Pancreas (tissue), 10 donors: ENCODE measurements at regions not wholly inside any gene's neighbourhood (a gene's known extent, or its start where the extent isn't known, plus 50 kb on each side); places are given as distances from the start of the nearest gene placed in this dataset.

ENCODE experiments used
- ATAC-seq, 4 donors: fragments of 200-7000 bp; cut with Tn5 transposase; one replicate each; pipeline versions ENCODE4 v1.8.0 to v1.9.1; 2020; ENCODE audit warnings: mild to moderate bottlenecking in 4 of 4, moderate library complexity in 4 of 4
- DNase-seq, 6 donors: peaks; one replicate each; pipeline ENCODE4 v3.0.0-alpha.2; 2020
- FAIRE-seq: peaks from 2 replicates; lab custom pipeline; 2012; peaks lifted over from hg19 to GRCh38; lab: Jason Lieb, UNC
- H3K27ac ChIP-seq, 4 donors: fragments of 200-600 bp; sonication (generic); 1 replicate in 3 of 4; 2 replicates in 1 of 4; pipeline versions ENCODE4 v1.5.0 to v1.8.0; 2020
- H3K27me3 ChIP-seq, 4 donors: fragments of 200-600 bp; one replicate each; pipeline ENCODE4 v1.8.0; 2021
- H3K36me3 ChIP-seq, 3 donors: fragments of 200-600 bp; sonication (generic) in 1 of 3; one replicate each; pipeline versions ENCODE4 v1.5.0 to v1.8.0; 2020 to 2021
- H3K4me1 ChIP-seq, 3 donors: fragments of 200-600 bp; one replicate each; pipeline ENCODE4 v1.8.0; 2021
- H3K4me3 ChIP-seq, 4 donors: fragments of 200-600 bp; sonication (generic) in 2 of 4; one replicate each; pipeline versions ENCODE4 v1.5.0 to v1.8.0; 2020 to 2021
- H3K9me3 ChIP-seq, 4 donors: fragments of 200-600 bp; one replicate each; pipeline ENCODE4 v1.8.0; 2021
- CTCF ChIP-seq, 4 donors: fragments of 200-600 bp; sonication (generic) in 3 of 4; IDR thresholded peaks; one replicate each; pipeline versions ENCODE4 v1.5.0 to v1.8.0; 2021; ENCODE audit warnings: antibody characterized with exemption in 4 of 4
- WGBS, 2 donors: extraction: QIAGEN DNeasy Blood & Tissue Kit; methylation state at CpG; one replicate each; pipeline ENCODE4 v1.1.7; 2013; 5-methylcytosine and 5-hydroxymethylcytosine counted together
- intact Hi-C, 3 donors: fragments of 100-400 bp; cut with DNase I; formaldehyde crosslinking; loops; one replicate each; pipeline versions ENCODE4 v1.11.1 to v1.14.2; 2022
- donor health status: healthy with polysubstance abuse.
- donor health status: DM: no; HTN: no; CAD: no; lungs with moderate emphysema.
- donor health status: DM: no; HTN: no; CAD: no.
- donor health status: control.
- donor health status: control.
- donor health status: Bipolar disorder and iron deficiency.
- donor health status: DM: yes; HTN: yes; CAD: no.
- donor health status: DM: no; HTN: no; CAD: no.
- donor health status: DM: no; HTN: no; CAD: no.
- donor health status: DM: yes; HTN: yes; CAD: no.

- Histone ChIP-seq H3K27me3 (no peaks in the 10 kb centered on the region), H3K9me3 (no peaks in the 10 kb centered on the region), H3K27ac (no peak overlapping the region), H3K4me1 (no peaks in the 10 kb centered on the region), H3K4me3 (no peak overlapping the region), H3K36me3 (no peaks in the 10 kb centered on the region)
- FAIRE-seq = no peak
- ATAC-seq = no peak
- intact Hi-C loops = no loop called here
- no peak for DNase-seq
- TF ChIP-seq CTCF (IDR thresholded peaks at IDR 0.05) = no peak
- WGBS, 2 donors = 68 to 73% methylated on average over 10 of the region's 10 CpGs
Observed at GRCh38 chr10:23955456-23956225, 253.3 kb upstream of the KIAA1217 start.

GRCh38 chr10:23965123-23965522 lies 243.8 kb upstream of the KIAA1217 start:
- FAIRE-seq = no peak
- intact Hi-C loops = no loop called here
- Histone ChIP-seq H3K4me1 (no peaks in the 10 kb centered on the region), H3K27me3 (no peaks in the 10 kb centered on the region), H3K4me3 (no peak overlapping the region), H3K36me3 (no peaks in the 10 kb centered on the region), H3K9me3 (no peaks in the 10 kb centered on the region), H3K27ac (no peak overlapping the region)
- 81 to 86% methylated on average over 5 of the region's 5 CpGs for WGBS, 2 donors
- DNase-seq = no peak
- TF ChIP-seq CTCF (IDR thresholded peaks at IDR 0.05) = no peak
- ATAC-seq = no peak

GRCh38 chr10:23965880-23966279 lies 243.1 kb upstream of the KIAA1217 start:
- H3K27me3 ChIP-seq = no peaks in the 10 kb centered on the region
- H3K36me3 ChIP-seq = no peaks in the 10 kb centered on the region
- no peak overlapping the region for H3K27ac ChIP-seq
- H3K4me1 ChIP-seq = no peaks in the 10 kb centered on the region
- DNase-seq (no peak), ATAC-seq (no peak), FAIRE-seq (no peak)
- intact Hi-C loops = no loop called here
- WGBS, 2 donors = 88 to 95% methylated on average over 1 of the region's 1 CpG
- TF ChIP-seq CTCF (IDR thresholded peaks at IDR 0.05) = no peak
- H3K9me3 ChIP-seq = no peaks in the 10 kb centered on the region
- H3K4me3 ChIP-seq = no peak overlapping the region

GRCh38 chr10:23966504-23967051 lies 242.4 kb upstream of the KIAA1217 start:
- intact Hi-C loops = no loop called here
- no peak for DNase-seq
- FAIRE-seq = no peak
- Histone ChIP-seq H3K36me3 (no peaks in the 10 kb centered on the region), H3K27me3 (no peaks in the 10 kb centered on the region), H3K27ac (no peak overlapping the region), H3K4me1 (no peaks in the 10 kb centered on the region), H3K4me3 (no peak overlapping the region), H3K9me3 (no peaks in the 10 kb centered on the region)
- no peak for ATAC-seq
- 66 to 82% methylated on average over 3 of the region's 3 CpGs for WGBS, 2 donors
- TF ChIP-seq CTCF (IDR thresholded peaks at IDR 0.05) = no peak

- Histone ChIP-seq H3K4me1 (no peaks in the 10 kb centered on the region), H3K27me3 (no peaks in the 10 kb centered on the region), H3K4me3 (no peak overlapping the region), H3K9me3 (no peaks in the 10 kb centered on the region), H3K36me3 (no peaks in the 10 kb centered on the region), H3K27ac (no peak overlapping the region)
- ATAC-seq = no peak
- 69 to 86% methylated on average over 4 of the region's 4 CpGs for WGBS, 2 donors
- FAIRE-seq = no peak
- no peak for TF ChIP-seq CTCF (IDR thresholded peaks at IDR 0.05)
- no peak for DNase-seq
- intact Hi-C loops = no loop called here
Observed at GRCh38 chr10:23968301-23968700, 240.6 kb upstream of the KIAA1217 start.
